Activated CD4-positive, alpha-beta T cell treated with anti-CD3 and anti-CD28 coated beads, Interleukin-2, amount 10 ng/mL, durations not matched to agents 24 days and 14 days (primary cell): ENCODE measurements at regions not wholly inside any gene's neighbourhood (a gene's known extent, or its start where the extent isn't known, plus 50 kb on each side); places are given as distances from the start of the nearest gene placed in this dataset.
"Not testable (repeated sequence)": the region's sequence is repeated elsewhere in the genome, so short reads cannot be mapped to it uniquely, and the experiment has no call there.

Experiments used
- DNase-seq: peaks from one replicate; pipeline ENCODE4 v3.0.0; 2022
- H3K27ac Mint-ChIP-seq: one replicate; pipeline ENCODE4 v1.8.0; 2022; ENCODE audit warnings: mild to moderate bottlenecking, mixed read lengths
- H3K27me3 Mint-ChIP-seq: one replicate; pipeline ENCODE4 v1.8.0; 2022; ENCODE audit warnings: mixed read lengths
- H3K36me3 Mint-ChIP-seq: one replicate; pipeline ENCODE4 v1.8.0; 2022; ENCODE audit warnings: low read depth, mild to moderate bottlenecking, mixed read lengths
- H3K4me1 Mint-ChIP-seq: one replicate; pipeline ENCODE4 v1.8.0; 2021; ENCODE audit warnings: mixed read lengths
- H3K4me3 Mint-ChIP-seq: one replicate; pipeline ENCODE4 v1.8.0; 2022; ENCODE audit warnings: mild to moderate bottlenecking, moderate library complexity, mixed read lengths
- H3K9me3 Mint-ChIP-seq: one replicate; pipeline ENCODE4 v1.8.0; 2021; ENCODE audit warnings: mixed read lengths
- intact Hi-C: fragments of 100-400 bp; cut with micrococcal nuclease; formaldehyde crosslinking; loops from one replicate; pipeline ENCODE4 v1.15.1; 2023

DNA sequence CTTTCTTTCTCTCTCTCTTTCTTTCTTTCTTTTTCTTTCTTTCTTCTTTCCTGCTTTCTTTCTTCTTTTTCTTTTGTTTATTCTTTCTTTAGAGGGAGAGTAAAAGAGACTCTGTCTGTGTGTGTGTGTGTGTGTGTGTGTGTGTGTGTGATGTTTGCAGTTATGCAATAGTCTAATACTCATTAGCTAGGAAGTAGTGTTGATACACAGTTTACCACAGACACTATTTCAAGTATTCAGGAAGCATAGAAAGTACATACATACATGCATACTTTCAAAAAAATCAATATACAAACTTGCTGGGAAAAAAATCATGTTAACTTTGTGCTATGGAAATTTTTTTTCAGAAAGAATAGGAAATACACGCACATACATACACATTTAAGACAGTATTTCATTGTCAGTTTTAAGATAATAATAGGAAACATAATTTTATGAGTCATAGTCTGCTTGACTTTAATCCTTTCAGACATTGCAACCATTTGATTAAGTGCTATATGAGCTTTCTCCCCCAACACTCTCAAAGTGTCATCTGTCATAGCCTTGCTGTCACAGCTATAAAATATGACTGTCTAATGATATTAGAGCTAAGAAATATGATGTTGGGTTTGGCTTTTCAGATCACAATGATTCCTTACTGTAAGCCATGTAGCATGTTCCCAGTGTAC, 74.9 kb upstream of the EPHA3 start:
- no peaks in the 10 kb centered on the region for H3K9me3 Mint-ChIP-seq
- DNase-seq: no peak
- H3K27ac Mint-ChIP-seq: no peak overlapping the region
- no peaks in the 10 kb centered on the region for H3K4me1 Mint-ChIP-seq
- intact Hi-C loops: no loop called here
- no peaks in the 10 kb centered on the region for H3K27me3 Mint-ChIP-seq
- no peaks in the 10 kb centered on the region for H3K36me3 Mint-ChIP-seq
- no peak overlapping the region for H3K4me3 Mint-ChIP-seq

DNA sequence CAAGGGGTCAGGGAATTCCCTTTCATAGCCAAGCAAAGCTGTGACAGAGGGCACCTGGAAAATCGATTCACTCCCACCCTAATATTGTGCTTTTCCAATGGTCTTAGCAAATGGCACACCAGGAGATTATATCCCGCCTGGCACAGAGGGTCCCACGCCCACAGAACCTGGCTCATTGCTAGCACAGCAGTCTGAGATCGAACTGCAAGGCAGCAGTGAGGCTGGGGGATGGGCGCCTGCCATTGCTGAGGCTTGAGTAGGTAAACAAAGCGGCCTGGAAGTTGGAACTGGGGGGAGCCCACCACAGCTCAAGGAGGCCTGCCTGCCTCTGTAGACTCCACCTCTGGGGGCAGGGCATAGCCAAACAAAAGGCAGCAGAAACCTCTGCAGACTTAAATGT, 72.7 kb upstream of the EPHA3 start:
- intact Hi-C loops, H3K9me3 Mint-ChIP-seq, H3K4me3 Mint-ChIP-seq, H3K4me1 Mint-ChIP-seq, H3K27me3 Mint-ChIP-seq, DNase-seq, H3K27ac Mint-ChIP-seq, H3K36me3 Mint-ChIP-seq: not testable (repeated sequence)

DNA sequence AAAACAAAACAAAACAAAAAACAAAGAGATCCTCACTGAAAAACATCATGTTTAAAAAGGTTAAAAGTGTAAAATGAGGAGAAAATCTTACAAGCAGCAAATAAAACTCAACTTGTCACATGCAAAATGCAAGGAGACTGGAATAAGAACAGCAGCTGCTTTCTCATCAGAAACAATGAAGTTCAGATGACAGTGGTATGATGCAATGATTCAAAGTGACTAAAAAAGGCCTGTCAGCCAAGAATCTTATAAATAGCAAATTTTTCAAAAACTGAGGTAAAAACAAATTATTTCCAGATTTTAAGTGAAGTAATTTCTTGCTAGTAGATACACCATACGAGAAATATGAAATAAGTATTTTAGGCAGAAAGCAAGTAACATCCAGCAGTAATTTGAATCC, 68.6 kb upstream of the EPHA3 start:
- intact Hi-C loops: no loop called here
- H3K9me3 Mint-ChIP-seq: no peaks in the 10 kb centered on the region
- no peak overlapping the region for H3K4me3 Mint-ChIP-seq
- H3K36me3 Mint-ChIP-seq: no peaks in the 10 kb centered on the region
- DNase-seq: no peak
- H3K27me3 Mint-ChIP-seq: no peaks in the 10 kb centered on the region
- no peak overlapping the region for H3K27ac Mint-ChIP-seq
- no peaks in the 10 kb centered on the region for H3K4me1 Mint-ChIP-seq

DNA sequence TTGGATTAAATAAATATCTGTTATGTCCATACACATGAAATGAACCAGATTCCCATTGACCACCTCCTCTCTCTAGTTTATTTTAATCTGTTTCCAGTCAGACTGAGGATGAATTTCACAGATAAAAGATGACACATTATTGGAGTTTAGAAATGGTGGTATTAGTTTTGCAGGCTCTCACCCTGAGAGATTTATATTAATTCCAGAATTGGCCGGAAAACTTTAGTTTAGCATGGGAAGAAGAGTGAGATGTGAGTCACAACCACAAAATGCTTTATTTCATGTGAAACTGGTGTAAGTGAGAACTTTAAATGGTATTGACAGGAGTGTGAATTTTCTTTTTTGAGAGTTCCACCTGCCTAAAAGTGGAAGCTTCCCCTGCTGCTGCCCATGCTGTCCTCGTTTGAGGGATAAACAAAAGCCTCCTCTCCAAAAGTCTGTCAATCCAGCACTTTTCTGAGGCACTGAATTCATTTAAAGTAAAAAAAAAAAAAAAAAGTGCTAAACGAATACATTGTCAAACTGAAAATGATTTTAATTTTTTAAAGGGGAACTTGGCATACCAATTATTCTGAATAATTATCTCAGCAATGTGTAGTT, 65.1 kb upstream of the EPHA3 start:
- DNase-seq: no peak
- intact Hi-C loops: no loop called here
- Mint-ChIP-seq H3K27me3 (no peaks in the 10 kb centered on the region), H3K4me3 (no peak overlapping the region), H3K27ac (no peak overlapping the region), H3K9me3 (no peaks in the 10 kb centered on the region), H3K4me1 (no peaks in the 10 kb centered on the region), H3K36me3 (no peaks in the 10 kb centered on the region)

DNA sequence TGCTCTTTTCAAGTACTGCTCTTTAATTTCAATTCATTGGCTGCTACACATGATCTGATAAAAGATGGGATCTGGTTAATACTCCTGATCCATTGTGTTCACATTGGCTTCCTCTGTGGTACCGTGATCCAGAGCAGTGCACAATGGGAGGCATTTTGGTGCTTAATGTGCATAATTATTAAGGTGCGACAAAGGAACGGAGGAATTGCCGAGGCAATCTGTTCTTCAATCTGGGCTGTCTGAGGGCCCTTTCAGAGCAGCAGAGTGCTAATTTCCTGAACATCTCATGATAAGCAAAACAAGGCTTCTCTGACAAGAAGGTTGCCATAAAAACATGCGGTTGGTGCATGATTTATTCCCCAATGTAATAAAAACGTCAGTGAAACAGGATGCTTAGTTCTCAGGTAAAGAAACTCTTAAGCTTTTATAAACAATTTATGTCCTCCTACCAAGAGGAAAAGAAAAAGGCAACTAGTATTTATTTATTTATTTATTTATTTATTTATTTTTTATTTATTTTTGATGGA, 64.0 kb upstream of the EPHA3 start:
- no peak overlapping the region for H3K4me3 Mint-ChIP-seq
- no peaks in the 10 kb centered on the region for H3K9me3 Mint-ChIP-seq
- no peaks in the 10 kb centered on the region for H3K36me3 Mint-ChIP-seq
- DNase-seq: no peak
- H3K27me3 Mint-ChIP-seq: no peaks in the 10 kb centered on the region
- H3K27ac Mint-ChIP-seq: no peak overlapping the region
- no peaks in the 10 kb centered on the region for H3K4me1 Mint-ChIP-seq
- intact Hi-C loops: no loop called here

DNA sequence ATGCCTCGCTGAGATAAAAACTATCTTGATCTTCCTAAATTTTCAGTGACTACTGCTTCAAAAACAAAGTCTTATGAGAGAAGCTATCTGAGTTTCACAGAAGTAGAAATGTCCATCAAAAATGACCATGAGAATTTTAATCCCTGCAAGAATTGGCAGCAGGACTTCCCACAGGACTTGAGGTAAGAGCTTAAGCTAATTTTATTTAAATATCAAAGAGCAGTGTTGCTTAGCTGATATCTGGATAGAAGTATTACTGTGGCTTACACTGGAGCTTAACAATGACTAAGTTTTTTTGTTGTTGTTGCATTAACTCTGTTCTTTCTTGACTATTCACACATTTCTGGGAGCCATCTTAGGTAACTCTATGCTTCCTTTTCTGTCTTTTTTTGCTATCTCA, 60.8 kb upstream of the EPHA3 start:
- H3K4me1 Mint-ChIP-seq: no peaks in the 10 kb centered on the region
- intact Hi-C loops: no loop called here
- no peak overlapping the region for H3K27ac Mint-ChIP-seq
- DNase-seq: no peak
- no peak overlapping the region for H3K4me3 Mint-ChIP-seq
- no peaks in the 10 kb centered on the region for H3K27me3 Mint-ChIP-seq
- H3K9me3 Mint-ChIP-seq: no peaks in the 10 kb centered on the region
- no peaks in the 10 kb centered on the region for H3K36me3 Mint-ChIP-seq

DNA sequence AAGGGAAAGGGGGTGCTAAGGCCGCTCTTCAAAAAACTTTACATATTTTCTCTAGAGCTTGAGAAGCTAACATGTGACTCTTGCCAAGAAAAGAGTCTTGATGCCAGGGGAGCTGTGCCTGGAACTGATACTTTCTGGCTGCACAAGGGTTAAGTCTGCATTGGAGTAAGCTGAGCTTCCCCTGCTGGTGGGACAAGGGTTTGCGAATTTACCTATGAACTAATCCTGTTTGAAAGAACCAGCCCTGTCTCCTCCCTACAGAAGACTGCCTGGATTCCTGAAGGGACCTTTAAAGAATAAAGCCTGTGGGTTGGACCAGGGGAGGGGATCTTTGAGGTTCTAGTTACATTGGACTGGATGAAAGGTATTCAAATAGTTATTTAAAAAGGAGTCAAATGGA, 58.3 kb upstream of the EPHA3 start:
- H3K4me3 Mint-ChIP-seq: no peak overlapping the region
- no peaks in the 10 kb centered on the region for H3K9me3 Mint-ChIP-seq
- no peaks in the 10 kb centered on the region for H3K4me1 Mint-ChIP-seq
- H3K27ac Mint-ChIP-seq: no peak overlapping the region
- intact Hi-C loops: no loop called here
- no peak for DNase-seq
- no peaks in the 10 kb centered on the region for H3K36me3 Mint-ChIP-seq
- H3K27me3 Mint-ChIP-seq: no peaks in the 10 kb centered on the region

DNA sequence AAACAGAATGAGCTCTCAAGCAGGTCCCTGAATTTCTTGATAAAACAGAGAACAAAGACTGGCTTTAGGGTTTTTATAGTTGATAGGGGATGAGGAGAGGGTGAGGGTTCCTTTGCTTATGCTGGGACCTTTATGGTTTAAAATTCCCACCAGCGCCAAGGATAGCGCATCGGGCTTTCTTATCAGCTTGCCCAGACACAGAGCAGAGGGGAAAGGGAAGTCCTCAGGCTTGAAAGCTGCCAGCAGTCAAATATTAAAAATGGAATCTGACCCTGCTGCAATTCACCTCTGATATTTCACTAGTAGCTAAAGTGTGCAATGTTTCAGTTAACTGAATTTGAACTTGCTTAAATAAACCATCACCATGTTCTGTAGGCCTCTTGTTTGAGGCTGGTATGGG, 55.0 kb upstream of the EPHA3 start:
- no peak overlapping the region for H3K4me3 Mint-ChIP-seq
- H3K27me3 Mint-ChIP-seq: no peaks in the 10 kb centered on the region
- H3K36me3 Mint-ChIP-seq: no peaks in the 10 kb centered on the region
- DNase-seq: no peak
- H3K27ac Mint-ChIP-seq: no peak overlapping the region
- no peaks in the 10 kb centered on the region for H3K4me1 Mint-ChIP-seq
- no peaks in the 10 kb centered on the region for H3K9me3 Mint-ChIP-seq
- intact Hi-C loops: no loop called here

DNA sequence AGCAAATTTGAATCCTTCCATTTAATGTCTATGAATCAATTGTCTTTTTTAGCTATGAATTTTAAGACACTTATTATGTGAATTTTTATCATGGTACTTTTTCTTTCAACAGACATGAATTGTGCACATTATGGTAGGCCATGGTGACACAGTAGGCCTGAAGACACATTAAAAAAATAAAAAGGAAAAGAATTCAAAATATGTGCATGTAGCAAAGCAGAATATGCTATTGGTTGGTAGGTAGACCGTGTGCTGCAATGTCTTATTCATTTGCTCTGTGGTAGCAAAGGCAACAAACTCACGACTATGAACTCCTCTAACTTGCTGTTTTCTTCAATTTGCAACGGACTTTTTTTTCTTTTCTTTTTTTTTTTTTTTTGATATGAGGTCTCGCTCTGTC, 50.0 kb upstream of the EPHA3 start:
- H3K27ac Mint-ChIP-seq: no peak overlapping the region
- H3K27me3 Mint-ChIP-seq: no peaks in the 10 kb centered on the region
- no peak for DNase-seq
- intact Hi-C loops: no loop called here
- H3K36me3 Mint-ChIP-seq: no peaks in the 10 kb centered on the region
- H3K4me1 Mint-ChIP-seq: no peaks in the 10 kb centered on the region
- no peaks in the 10 kb centered on the region for H3K9me3 Mint-ChIP-seq
- H3K4me3 Mint-ChIP-seq: no peak overlapping the region
